GM21381 (cell line): ENCODE measurements at regions not wholly inside any gene's neighbourhood (a gene's known extent, or its start where the extent isn't known, plus 50 kb on each side); places are given as distances from the start of the nearest gene placed in this dataset.

Source experiments
- ATAC-seq: cut with Tn5 transposase; IDR thresholded peaks from one replicate; pipeline ENCODE4 v1.9.1; 2021; ENCODE audit warnings: mild to moderate bottlenecking, moderate library complexity; ENCODE audit not compliant: unreplicated experiment

DNA sequence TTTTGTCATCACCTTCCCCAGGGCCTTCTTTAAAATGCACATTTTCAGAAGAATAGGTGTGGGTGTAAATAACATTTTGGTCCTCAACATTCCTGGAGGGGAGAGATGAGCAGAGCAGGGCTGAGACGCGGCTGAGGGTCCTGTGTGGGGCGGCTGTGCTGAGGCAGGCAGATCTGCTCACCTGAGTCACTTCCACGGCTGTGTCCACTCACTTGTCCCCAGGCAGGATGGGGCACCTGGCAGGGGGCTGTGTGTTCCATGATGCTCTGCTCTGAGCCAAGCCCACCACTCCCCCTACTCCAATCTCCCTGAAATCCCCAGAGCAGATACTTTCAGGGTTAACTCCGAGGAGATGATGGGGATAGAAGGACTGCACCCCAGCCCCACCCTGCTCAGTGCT lies 93.8 kb downstream of the GLRX3 start:
- ATAC-seq: no peak

DNA sequence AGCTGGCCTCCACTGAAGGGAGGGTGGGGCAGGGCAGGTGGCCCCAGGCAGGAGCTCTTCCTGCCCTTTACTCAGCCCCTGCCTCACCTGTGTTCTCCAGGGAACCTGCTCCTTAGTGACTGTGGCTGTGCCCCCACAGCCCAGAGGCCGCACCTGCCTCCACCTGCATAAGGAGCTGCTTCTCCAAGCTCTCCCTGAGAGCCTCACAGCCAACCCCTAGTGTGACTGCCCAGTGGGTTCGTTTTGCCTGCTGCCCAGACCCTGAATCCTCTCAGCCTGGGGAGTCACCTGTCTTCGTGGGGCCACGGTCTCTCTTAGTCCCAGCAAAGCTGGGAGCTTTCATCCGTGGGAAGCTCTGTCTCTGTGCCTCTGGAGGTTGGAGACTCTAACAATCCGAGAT lies 94.4 kb downstream of the GLRX3 start:
- ATAC-seq: no peak

GRCh38 chr10:130231251-130231741 lies 95.1 kb downstream of the GLRX3 start:
- ATAC-seq: no peak

- no peak for ATAC-seq
These were observed 96.2 kb downstream of the GLRX3 start for GRCh38 chr10:130232166-130233034.

GRCh38 chr10:130233035-130233360 lies 96.8 kb downstream of the GLRX3 start:
- no peak for ATAC-seq

DNA sequence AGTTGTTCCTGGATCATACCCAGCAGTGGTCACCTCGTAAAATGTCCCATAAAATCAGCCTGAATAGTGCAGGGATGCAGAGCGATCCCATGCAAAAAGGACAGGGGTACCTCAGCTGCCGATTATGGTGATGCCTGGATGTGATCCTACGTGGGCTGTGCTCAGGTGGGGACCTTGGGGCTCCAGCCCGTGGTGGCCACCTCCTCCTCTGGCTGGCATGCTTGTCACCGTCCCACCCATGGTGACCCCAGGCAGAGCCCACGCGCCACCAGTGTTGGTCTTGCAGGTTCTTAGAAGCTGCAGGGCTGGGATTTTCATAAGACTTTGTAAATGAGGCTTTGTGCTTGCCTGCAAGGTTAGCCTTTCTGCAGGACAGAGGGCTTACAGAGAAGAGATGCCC lies 97.2 kb downstream of the GLRX3 start:
- ATAC-seq: no peak

GRCh38 chr10:130234171-130234965 lies 98.2 kb downstream of the GLRX3 start:
- ATAC-seq: no peak

GRCh38 chr10:130236711-130237110 lies 100.5 kb downstream of the GLRX3 start:
- ATAC-seq: no peak

DNA sequence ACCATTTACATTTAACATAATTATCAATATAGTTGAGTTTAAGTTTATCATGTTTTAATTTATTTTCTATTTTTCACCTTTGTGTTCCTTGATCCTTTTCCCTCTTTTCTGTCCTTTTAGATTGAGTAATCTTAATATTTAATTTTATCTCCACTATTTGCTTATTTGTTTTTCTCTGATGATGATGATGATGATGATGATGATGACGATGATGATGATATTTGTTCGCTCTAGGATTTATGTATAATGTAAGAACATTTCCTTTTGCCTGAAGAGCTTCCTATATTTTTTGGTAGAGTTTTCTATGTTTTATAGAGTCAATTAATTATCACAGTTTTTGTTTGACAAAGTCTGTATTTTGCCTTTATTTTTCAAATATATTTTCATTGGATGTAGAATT lies 104.2 kb downstream of the GLRX3 start:
- no peak for ATAC-seq

- no peak for ATAC-seq
These were observed 106.3 kb downstream of the GLRX3 start for GRCh38 chr10:130242513-130242912.

GRCh38 chr10:130243015-130243414 lies 106.8 kb downstream of the GLRX3 start:
- no peak for ATAC-seq

- ATAC-seq: no peak
These were observed 108.1 kb downstream of the GLRX3 start for GRCh38 chr10:130244031-130244927.

DNA sequence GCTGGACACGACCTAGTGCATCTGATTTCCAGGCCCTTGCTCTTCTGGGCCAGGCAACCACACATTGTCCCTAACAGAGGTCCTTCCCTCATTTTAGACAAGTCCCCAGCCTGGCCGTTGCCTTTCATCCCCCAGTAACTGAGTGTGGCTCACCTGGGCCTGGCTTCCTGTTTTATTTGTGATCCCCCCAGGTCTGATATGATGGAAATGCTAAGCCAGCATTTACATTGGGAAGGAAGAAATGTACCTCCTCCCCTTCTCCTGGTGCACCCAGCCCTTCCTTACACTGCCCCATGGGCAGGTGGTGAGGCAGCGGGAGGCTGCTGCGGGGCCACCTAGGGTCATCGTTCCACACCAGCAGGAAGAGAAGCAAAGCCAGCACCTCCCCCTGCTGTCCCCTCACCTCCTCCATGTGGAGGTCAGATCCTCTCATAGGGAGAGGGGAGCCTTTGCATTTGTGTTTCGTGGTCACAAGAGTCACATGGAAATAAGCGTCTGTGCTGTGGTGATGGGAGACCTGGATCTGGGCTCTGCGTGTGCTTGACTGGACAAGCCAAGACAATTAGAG lies 108.8 kb downstream of the GLRX3 start:
- ATAC-seq: no peak

GRCh38 chr10:130246113-130246512 lies 109.9 kb downstream of the GLRX3 start:
- no peak for ATAC-seq

DNA sequence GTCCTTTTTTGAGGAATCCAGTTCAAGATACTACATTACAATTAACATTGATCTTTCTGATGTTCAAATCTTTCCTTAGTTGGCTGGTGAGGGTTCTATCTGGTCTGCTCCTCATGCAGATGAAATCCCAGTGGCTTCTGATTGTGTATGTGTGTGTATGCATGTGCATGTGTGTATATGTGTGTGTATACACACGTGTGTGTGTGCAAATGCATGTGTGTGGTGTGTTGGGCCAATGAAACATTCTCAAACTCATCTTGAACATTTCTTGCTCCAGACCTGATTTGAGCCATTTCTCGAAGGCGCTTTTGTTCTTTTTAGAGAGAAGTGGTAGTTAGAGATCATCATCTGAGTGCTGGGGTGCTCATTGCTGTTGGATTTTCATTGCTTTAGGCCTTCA lies 113.9 kb downstream of the GLRX3 start:
- ATAC-seq: no peak

DNA sequence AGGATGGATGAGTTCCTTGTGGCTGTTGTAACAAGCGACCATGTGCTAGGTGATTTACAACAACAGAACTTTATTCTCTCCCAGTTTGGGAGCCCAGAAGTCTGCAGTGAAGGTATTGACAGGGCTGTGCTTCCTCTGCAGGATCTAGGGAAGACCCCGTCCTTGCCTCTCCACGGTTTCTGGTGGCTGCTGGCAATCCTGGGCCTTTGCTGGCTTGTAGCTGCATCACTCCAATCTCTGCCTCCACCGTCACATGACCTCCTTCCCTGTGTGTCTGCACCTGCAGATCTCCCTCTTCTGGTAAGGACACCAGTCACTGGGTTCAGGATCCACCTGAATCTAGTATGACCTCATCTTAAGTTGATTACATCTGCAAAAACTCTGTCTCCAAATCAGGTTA lies 115.6 kb downstream of the GLRX3 start:
- ATAC-seq: no peak

- no peak for ATAC-seq
These were observed 118.1 kb downstream of the GLRX3 start for GRCh38 chr10:130254243-130254642.

GRCh38 chr10:130254662-130255061 lies 118.5 kb downstream of the GLRX3 start:
- no peak for ATAC-seq

- ATAC-seq: no peak
These were observed 119.6 kb downstream of the GLRX3 start for GRCh38 chr10:130255777-130256176.

- ATAC-seq: no peak
These were observed 121.7 kb downstream of the GLRX3 start for GRCh38 chr10:130257897-130258296.

DNA sequence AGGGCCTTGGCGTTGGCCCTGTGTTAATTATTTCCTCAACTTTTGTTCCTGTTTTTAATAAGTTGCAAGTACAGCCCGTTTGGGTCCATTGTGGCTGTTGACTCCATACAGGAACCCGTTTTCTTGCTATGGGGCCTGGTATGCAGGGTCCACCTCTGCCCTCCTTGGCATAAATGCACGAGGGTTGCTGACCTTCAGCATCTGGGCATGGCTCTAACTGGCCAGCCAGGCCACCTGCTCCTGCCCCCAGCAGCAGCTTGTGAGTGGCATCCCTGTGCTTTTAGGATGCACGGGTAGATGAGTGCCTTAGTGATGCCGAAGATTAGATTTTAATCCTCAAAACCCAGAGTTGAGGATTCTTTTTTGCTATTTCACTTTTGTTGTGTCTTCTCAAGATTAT lies 123.2 kb downstream of the GLRX3 start:
- no peak for ATAC-seq
